ENCODE measurements at regions not wholly inside any gene's neighbourhood (a gene's known extent, or its start where the extent isn't known, plus 50 kb on each side); places are given as distances from the start of the nearest gene placed in this dataset.
"Not testable (repeated sequence)": the region's sequence is repeated elsewhere in the genome, so short reads cannot be mapped to it uniquely, and the experiment has no call there.

- Histone ChIP-seq H3K9me3 (ENCODE audit: insufficient read depth, low read depth, low read length) (no peaks in the 10 kb centered on the region), H3K4me3 (ENCODE audit: low read depth, low read length) (no peak overlapping the region), H2AFZ (ENCODE audit: insufficient read depth, low read length, poor library complexity) (no peak overlapping the region), H3K14ac (ENCODE audit: low read length) (no peak overlapping the region), H4K12ac (ENCODE audit: low read depth, low read length) (no peak overlapping the region), H3K4me2 (ENCODE audit: low read length) (no peak overlapping the region), H2BK120ac (ENCODE audit: insufficient read depth, low read length, poor library complexity) (no peak overlapping the region), H3K36me3 (ENCODE audit: control insufficient read depth in 1 of 2, insufficient read depth in 2 of 2, low read length in 2 of 2) (no peaks in the 10 kb centered on the region), H3K4ac (ENCODE audit: low read depth, low read length) (no peak overlapping the region), H3K27me3 (ENCODE audit: insufficient read depth, low read length) (no peaks in the 10 kb centered on the region), H3K79me2 (ENCODE audit: control insufficient read depth, insufficient read depth, low read length, poor library complexity) (no peaks in the 10 kb centered on the region), H2AK5ac (ENCODE audit: low read length) (no peak overlapping the region), H4K8ac (ENCODE audit: low read depth, low read length) (no peak overlapping the region), H3K23ac (ENCODE audit: low read length) (no peak overlapping the region), H3K27ac (ENCODE audit: low read depth, low read length) (no peak overlapping the region), H2BK5ac (ENCODE audit: low read depth, low read length, poor library complexity) (no peak overlapping the region), H3K4me1 (ENCODE audit: control insufficient read depth in 1 of 2, insufficient read depth in 2 of 2, low read length in 2 of 2) (peaks cover 8 to 11% of the 10 kb centered on the region in 2 experiments), H2BK12ac (ENCODE audit: low read length) (no peak overlapping the region), H3K9ac (ENCODE audit: low read length) (no peak overlapping the region), H3K79me1 (ENCODE audit: low read length) (peaks cover 2% of the 10 kb centered on the region), H3K18ac (ENCODE audit: low read length) (no peak overlapping the region), H4K91ac (ENCODE audit: low read depth, low read length) (no peak overlapping the region)
- no CpG with 5 or more reads among the region's 1 CpG for WGBS (ENCODE audit: extremely low coverage, insufficient coverage, insufficient read length)
- DNase-seq: no peak
Observed at GRCh38 chr6:150495126-150495525, 104.6 kb upstream of the PLEKHG1 start.

GRCh38 chr6:150496629-150497028 lies 103.1 kb upstream of the PLEKHG1 start:
- no peaks in the 10 kb centered on the region for H3K4me1 ChIP-seq (ENCODE audit: control insufficient read depth in 1 of 2, insufficient read depth in 2 of 2, low read length in 2 of 2)
- H3K9me3 ChIP-seq (ENCODE audit: insufficient read depth, low read depth, low read length): no peaks in the 10 kb centered on the region
- H3K9ac ChIP-seq (ENCODE audit: low read length): no peak overlapping the region
- no peak overlapping the region for H2BK12ac ChIP-seq (ENCODE audit: low read length)
- no peak overlapping the region for H2BK5ac ChIP-seq (ENCODE audit: low read depth, low read length, poor library complexity)
- no peak overlapping the region for H4K8ac ChIP-seq (ENCODE audit: low read depth, low read length)
- H3K36me3 ChIP-seq (ENCODE audit: control insufficient read depth in 1 of 2, insufficient read depth in 2 of 2, low read length in 2 of 2): no peaks in the 10 kb centered on the region
- H3K4ac ChIP-seq (ENCODE audit: low read depth, low read length): no peak overlapping the region
- no peak overlapping the region for H4K91ac ChIP-seq (ENCODE audit: low read depth, low read length)
- no peaks in the 10 kb centered on the region for H3K79me2 ChIP-seq (ENCODE audit: control insufficient read depth, insufficient read depth, low read length, poor library complexity)
- no peaks in the 10 kb centered on the region for H3K79me1 ChIP-seq (ENCODE audit: low read length)
- H4K12ac ChIP-seq (ENCODE audit: low read depth, low read length): no peak overlapping the region
- no peak overlapping the region for H2AK5ac ChIP-seq (ENCODE audit: low read length)
- H3K27ac ChIP-seq (ENCODE audit: low read depth, low read length): no peak overlapping the region
- H2BK120ac ChIP-seq (ENCODE audit: insufficient read depth, low read length, poor library complexity): no peak overlapping the region
- no peak overlapping the region for H3K4me2 ChIP-seq (ENCODE audit: low read length)
- no CpG with 5 or more reads among the region's 2 CpGs for WGBS (ENCODE audit: extremely low coverage, insufficient coverage, insufficient read length)
- DNase-seq: no peak
- no peaks in the 10 kb centered on the region for H3K27me3 ChIP-seq (ENCODE audit: insufficient read depth, low read length)
- H3K14ac ChIP-seq (ENCODE audit: low read length): no peak overlapping the region
- no peak overlapping the region for H3K23ac ChIP-seq (ENCODE audit: low read length)
- no peak overlapping the region for H3K18ac ChIP-seq (ENCODE audit: low read length)
- H3K4me3 ChIP-seq (ENCODE audit: low read depth, low read length): no peak overlapping the region
- H2AFZ ChIP-seq (ENCODE audit: insufficient read depth, low read length, poor library complexity): no peak overlapping the region

GRCh38 chr6:150499882-150500312 lies 99.8 kb upstream of the PLEKHG1 start:
- no peak for DNase-seq
- no peaks in the 10 kb centered on the region for H3K9me3 ChIP-seq (ENCODE audit: insufficient read depth, low read depth, low read length)
- H2BK120ac ChIP-seq (ENCODE audit: insufficient read depth, low read length, poor library complexity): no peak overlapping the region
- no peak overlapping the region for H3K4ac ChIP-seq (ENCODE audit: low read depth, low read length)
- no peaks in the 10 kb centered on the region for H3K79me1 ChIP-seq (ENCODE audit: low read length)
- H3K4me3 ChIP-seq (ENCODE audit: low read depth, low read length): no peak overlapping the region
- no peak overlapping the region for H3K18ac ChIP-seq (ENCODE audit: low read length)
- no peaks in the 10 kb centered on the region for H3K4me1 ChIP-seq (ENCODE audit: control insufficient read depth in 1 of 2, insufficient read depth in 2 of 2, low read length in 2 of 2)
- no peaks in the 10 kb centered on the region for H3K79me2 ChIP-seq (ENCODE audit: control insufficient read depth, insufficient read depth, low read length, poor library complexity)
- no peak overlapping the region for H4K12ac ChIP-seq (ENCODE audit: low read depth, low read length)
- no peak overlapping the region for H3K4me2 ChIP-seq (ENCODE audit: low read length)
- H2BK12ac ChIP-seq (ENCODE audit: low read length): no peak overlapping the region
- H2AFZ ChIP-seq (ENCODE audit: insufficient read depth, low read length, poor library complexity): no peak overlapping the region
- H3K27me3 ChIP-seq (ENCODE audit: insufficient read depth, low read length): no peaks in the 10 kb centered on the region
- no peak overlapping the region for H3K27ac ChIP-seq (ENCODE audit: low read depth, low read length)
- H3K36me3 ChIP-seq (ENCODE audit: control insufficient read depth in 1 of 2, insufficient read depth in 2 of 2, low read length in 2 of 2): no peaks in the 10 kb centered on the region
- H2AK5ac ChIP-seq (ENCODE audit: low read length): no peak overlapping the region
- H3K9ac ChIP-seq (ENCODE audit: low read length): no peak overlapping the region
- no peak overlapping the region for H3K23ac ChIP-seq (ENCODE audit: low read length)
- H2BK5ac ChIP-seq (ENCODE audit: low read depth, low read length, poor library complexity): no peak overlapping the region
- H4K8ac ChIP-seq (ENCODE audit: low read depth, low read length): no peak overlapping the region
- no CpG with 5 or more reads among the region's 3 CpGs for WGBS (ENCODE audit: extremely low coverage, insufficient coverage, insufficient read length)
- H4K91ac ChIP-seq (ENCODE audit: low read depth, low read length): no peak overlapping the region
- H3K14ac ChIP-seq (ENCODE audit: low read length): no peak overlapping the region

- DNase-seq; H4K12ac ChIP-seq (ENCODE audit: low read depth, low read length); H3K79me2 ChIP-seq (ENCODE audit: control insufficient read depth, insufficient read depth, low read length, poor library complexity); H2AK5ac ChIP-seq (ENCODE audit: low read length); H4K8ac ChIP-seq (ENCODE audit: low read depth, low read length); H3K36me3 ChIP-seq (ENCODE audit: control insufficient read depth in 1 of 2, insufficient read depth in 2 of 2, low read length in 2 of 2); H3K4me3 ChIP-seq (ENCODE audit: low read depth, low read length); H4K91ac ChIP-seq (ENCODE audit: low read depth, low read length); H3K79me1 ChIP-seq (ENCODE audit: low read length); H3K18ac ChIP-seq (ENCODE audit: low read length); H3K9me3 ChIP-seq (ENCODE audit: insufficient read depth, low read depth, low read length); H3K9ac ChIP-seq (ENCODE audit: low read length); H3K27ac ChIP-seq (ENCODE audit: low read depth, low read length); H2BK12ac ChIP-seq (ENCODE audit: low read length); H2AFZ ChIP-seq (ENCODE audit: insufficient read depth, low read length, poor library complexity); H2BK5ac ChIP-seq (ENCODE audit: low read depth, low read length, poor library complexity); H2BK120ac ChIP-seq (ENCODE audit: insufficient read depth, low read length, poor library complexity); H3K4me1 ChIP-seq (ENCODE audit: control insufficient read depth in 1 of 2, insufficient read depth in 2 of 2, low read length in 2 of 2); H3K4ac ChIP-seq (ENCODE audit: low read depth, low read length); H3K4me2 ChIP-seq (ENCODE audit: low read length); H3K14ac ChIP-seq (ENCODE audit: low read length); H3K23ac ChIP-seq (ENCODE audit: low read length); H3K27me3 ChIP-seq (ENCODE audit: insufficient read depth, low read length): not testable (repeated sequence)
- no CpG with 5 or more reads among the region's 2 CpGs for WGBS (ENCODE audit: extremely low coverage, insufficient coverage, insufficient read length)
Observed at GRCh38 chr6:150500568-150500967, 99.1 kb upstream of the PLEKHG1 start.

Measured in trophoblast cell (in vitro differentiated cells and primary cell).